K562 (cell line): ENCODE measurements at regions not wholly inside any gene's neighbourhood (a gene's known extent, or its start where the extent isn't known, plus 50 kb on each side); places are given as distances from the start of the nearest gene placed in this dataset.

ENCODE experiments used
- ATAC-seq: fragments of 200-7000 bp; cut with Tn5 transposase; 3 replicates; pipeline ENCODE4 v1.9.1; 2020; ENCODE audit warnings: moderate library complexity
- BruUV-seq: library from RNA; stranded (reverse); fragments of 400-500 nt; replicated peaks from 2 replicates; lab custom pipeline; 2021; lab: Mats Ljungman, UMichigan
- CTCF ChIA-PET: fragments of 300-600 bp; formaldehyde crosslinking; extraction: SDS; loops from one replicate; lab custom pipeline; 2021; ENCODE audit warnings: low intra/inter-chr PET ratio; lab: Yijun Ruan, JAX
- POLR2A ChIA-PET: fragments of 300-600, 350-650 bp; sonication (Branson Sonifier 250); formaldehyde crosslinking; extraction: SDS; loops from one replicate; lab custom pipeline; 2021; ENCODE audit warnings: antibody characterized with exemption, inconsistent platforms; lab: Yijun Ruan, JAX
- DNase-seq, 4 experiments: peaks; one replicate each; pipeline versions ENCODE4 v3.0.0 to v3.0.0-alpha.2; 2011 to 2018; ENCODE audit warnings: low spot score in 3 of 4, mixed read lengths in 3 of 4; ENCODE audit errors: extremely low read depth in 1 of 4
- FAIRE-seq: peaks from 2 replicates; lab custom pipeline; 2011; peaks lifted over from hg19 to GRCh38; lab: Jason Lieb, UNC
- H2AFZ ChIP-seq: 2 replicates; pipeline ENCODE4 v1.6.0; 2011; ENCODE audit warnings: low read depth, low read length, control low read depth, inconsistent platforms
- H3K27ac ChIP-seq: fragments of 200-600 bp; 3 replicates; pipeline ENCODE4 v1.8.0; 2011; ENCODE audit warnings: low read depth, mild to moderate bottlenecking, control low read depth, inconsistent platforms, low read length, moderate library complexity, mixed read lengths; ENCODE audit errors: extremely low read depth
- H3K27me3 ChIP-seq, 2 experiments: fragments of 300-600 bp in 1 of 2; 2 replicates in 1 of 2; 3 replicates in 1 of 2; pipeline versions ENCODE4 v1.6.0 to v1.8.0; 2011; ENCODE audit warnings: inconsistent platforms in 2 of 2, low read length in 2 of 2, mild to moderate bottlenecking in 1 of 2, mixed read lengths in 1 of 2, moderate library complexity in 1 of 2; ENCODE audit not compliant: control insufficient read depth in 2 of 2, insufficient read depth in 2 of 2
- H3K36me3 ChIP-seq: fragments of 300-600 bp; 3 replicates; pipeline ENCODE4 v1.8.0; 2011; ENCODE audit warnings: mild to moderate bottlenecking, low read length, inconsistent platforms; ENCODE audit not compliant: control insufficient read depth, insufficient read depth
- H3K4me1 ChIP-seq, 2 experiments: fragments of 200-600 bp in 1 of 2; replicated peaks in 1 of 2; 2 replicates in 1 of 2; 3 replicates in 1 of 2; pipeline versions ENCODE4 v1.5.1 to v1.8.0; 2011; ENCODE audit warnings: inconsistent platforms in 2 of 2, low read length in 2 of 2, mild to moderate bottlenecking in 1 of 2, mixed read lengths in 1 of 2, moderate library complexity in 1 of 2; ENCODE audit not compliant: control insufficient read depth in 2 of 2, insufficient read depth in 2 of 2
- H3K4me2 ChIP-seq: 2 replicates; pipeline ENCODE4 v1.6.1; 2011; ENCODE audit warnings: low read length, control low read depth, inconsistent platforms, mixed read lengths; ENCODE audit not compliant: insufficient read depth
- H3K4me3 ChIP-seq: fragments of 200-600 bp; sonication (generic), shearing (Covaris generic); 2 replicates; pipeline ENCODE4 v1.5.1; 2016; ENCODE audit warnings: control low read depth, inconsistent platforms
- H3K79me2 ChIP-seq: fragments of 200-600 bp; 3 replicates; pipeline ENCODE4 v1.8.0; 2011; ENCODE audit warnings: low read length, inconsistent platforms; ENCODE audit not compliant: control insufficient read depth, insufficient read depth
- H3K9ac ChIP-seq, 2 experiments: 2 replicates each; pipeline versions ENCODE4 v1.6.0 to v1.6.1; 2011; ENCODE audit warnings: low read depth in 2 of 2, low read length in 2 of 2, control low read depth in 1 of 2, inconsistent platforms in 1 of 2, mild to moderate bottlenecking in 1 of 2, mixed read lengths in 1 of 2; ENCODE audit not compliant: insufficient read depth in 1 of 2
- H3K9me1 ChIP-seq: one replicate; pipeline ENCODE4 v1.6.0; 2011; ENCODE audit warnings: inconsistent platforms, mild to moderate bottlenecking, low read length, moderate library complexity; ENCODE audit not compliant: control insufficient read depth, insufficient read depth
- H3K9me3 ChIP-seq: replicated peaks from 2 replicates; pipeline ENCODE4 v1.5.1; 2011; ENCODE audit warnings: low read depth, low read length, inconsistent platforms; ENCODE audit not compliant: control insufficient read depth, insufficient read depth
- H4K20me1 ChIP-seq: replicated peaks from 2 replicates; pipeline ENCODE4 v1.6.1; 2011; ENCODE audit warnings: low read length, inconsistent platforms, mixed read lengths; ENCODE audit not compliant: control insufficient read depth, insufficient read depth
- ATF3 ChIP-seq, 2 experiments: fragments of 450-650 bp in 1 of 2; sonication (generic) in 1 of 2; formaldehyde crosslinking in 1 of 2; IDR thresholded peaks in 1 of 2; conservative IDR thresholded peaks in 1 of 2; 2 replicates each; pipeline versions ENCODE4 v1.6.1 to v1.8.1; 2016 to 2023; ENCODE audit warnings: mild to moderate bottlenecking in 2 of 2, moderate library complexity in 2 of 2, inconsistent platforms in 1 of 2, missing genetic modification reagents in 1 of 2
- CREBBP ChIP-seq: IDR thresholded peaks from one replicate; pipeline ENCODE4 v1.6.1; 2012; ENCODE audit warnings: low read depth, mild to moderate bottlenecking, control low read depth, inconsistent platforms, low read length
- HEY1 ChIP-seq: fragments of 250-450 bp; sonication (Bioruptor Pico); IDR thresholded peaks from 2 replicates; pipeline ENCODE4 v1.5.0; 2020; ENCODE audit warnings: mild to moderate bottlenecking, moderate library complexity, borderline replicate concordance
- KDM4B ChIP-seq, 2 experiments: fragments of 450-650 bp in 1 of 2; sonication (generic) in 1 of 2; IDR thresholded peaks; 2 replicates each; pipeline ENCODE4 v1.6.1; 2016 to 2017; ENCODE audit warnings: borderline replicate concordance in 2 of 2, antibody characterized with exemption in 1 of 2, low read depth in 1 of 2, mild to moderate bottlenecking in 1 of 2
- PYGO2 ChIP-seq: fragments of 450-650 bp; IDR thresholded peaks from 2 replicates; pipeline ENCODE4 v1.6.1; 2016; ENCODE audit warnings: mild to moderate bottlenecking, missing genetic modification characterization, moderate library complexity, missing compliant biosample characterization
- ZNF197 ChIP-seq: fragments of 200-800 bp; sonication (Bioruptor generic); IDR thresholded peaks from 2 replicates; pipeline ENCODE4 v1.6.1; 2016; ENCODE audit warnings: low read depth, missing genetic modification characterization, missing compliant biosample characterization
- WGBS: fragments of 100-300 bp; shearing (Covaris generic); methylation state at CpG from one replicate; pipeline ENCODE4 v1.1.6; 2016; ENCODE audit warnings: low coverage, mixed read lengths; ENCODE audit not compliant: insufficient coverage; ENCODE audit errors: missing lambda C conversion rate; 5-methylcytosine and 5-hydroxymethylcytosine counted together
- in situ Hi-C: fragments of 300-500 bp; cut with MboI; formaldehyde crosslinking; loops from 4 replicates; pipeline ENCODE4 v1.15.0; 2018; ENCODE audit warnings: inconsistent platforms, mixed read lengths
- intact Hi-C: fragments of 100-400 bp; cut with micrococcal nuclease; formaldehyde crosslinking; loops from 2 replicates; pipeline ENCODE4 v1.14.2; 2022
- TF ChIP-seq, protein P1 (sequence below): fragments of 250-450 bp; sonication (Bioruptor Pico); IDR thresholded peaks from 2 replicates; pipeline ENCODE4 v1.5.0; 2020; ENCODE audit warnings: mild to moderate bottlenecking, borderline replicate concordance

GRCh38 chr6:48904809-48905208, 558.2 kb downstream of the MMUT start (continued):
- TF ChIP-seq, protein P1, sequence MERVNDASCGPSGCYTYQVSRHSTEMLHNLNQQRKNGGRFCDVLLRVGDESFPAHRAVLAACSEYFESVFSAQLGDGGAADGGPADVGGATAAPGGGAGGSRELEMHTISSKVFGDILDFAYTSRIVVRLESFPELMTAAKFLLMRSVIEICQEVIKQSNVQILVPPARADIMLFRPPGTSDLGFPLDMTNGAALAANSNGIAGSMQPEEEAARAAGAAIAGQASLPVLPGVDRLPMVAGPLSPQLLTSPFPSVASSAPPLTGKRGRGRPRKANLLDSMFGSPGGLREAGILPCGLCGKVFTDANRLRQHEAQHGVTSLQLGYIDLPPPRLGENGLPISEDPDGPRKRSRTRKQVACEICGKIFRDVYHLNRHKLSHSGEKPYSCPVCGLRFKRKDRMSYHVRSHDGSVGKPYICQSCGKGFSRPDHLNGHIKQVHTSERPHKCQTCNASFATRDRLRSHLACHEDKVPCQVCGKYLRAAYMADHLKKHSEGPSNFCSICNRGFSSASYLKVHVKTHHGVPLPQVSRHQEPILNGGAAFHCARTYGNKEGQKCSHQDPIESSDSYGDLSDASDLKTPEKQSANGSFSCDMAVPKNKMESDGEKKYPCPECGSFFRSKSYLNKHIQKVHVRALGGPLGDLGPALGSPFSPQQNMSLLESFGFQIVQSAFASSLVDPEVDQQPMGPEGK (CRISPR knock-in tag) = no peak
- TF ChIP-seq HEY1 = no peak
- no peak for TF ChIP-seq PYGO2
- TF ChIP-seq ZNF197 (CRISPR knock-in tag) = no peak
- no peak for TF ChIP-seq CREBBP

DNA sequence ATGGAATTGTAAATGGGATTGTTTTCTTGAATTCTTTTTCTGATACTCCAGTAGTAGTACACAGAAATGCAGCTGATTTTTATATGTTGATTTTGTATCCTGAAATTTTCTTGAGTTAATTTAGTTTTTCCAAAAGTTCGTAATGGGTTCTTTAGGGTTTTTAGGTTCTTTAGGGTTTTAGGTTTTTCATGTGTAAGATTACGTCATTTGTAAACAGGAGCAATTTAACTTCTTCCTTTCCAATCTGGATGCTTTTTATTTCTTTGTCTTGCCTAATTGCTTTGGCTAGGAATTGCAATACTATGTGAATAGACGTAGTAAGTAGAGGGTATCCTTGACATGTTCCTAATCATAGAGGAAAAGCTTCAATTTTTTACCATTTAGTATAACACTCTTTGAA, 568.6 kb downstream of the MMUT start:
- intact Hi-C loops (no loop called here), in situ Hi-C loops (no loop called here)
- Histone ChIP-seq H3K36me3 (no peaks in the 10 kb centered on the region), H3K9me3 (no peaks in the 10 kb centered on the region), H2AFZ (no peak overlapping the region), H3K4me1 (no peaks in the 10 kb centered on the region), H4K20me1 (no peaks in the 10 kb centered on the region), H3K4me2 (no peak overlapping the region), H3K27me3 (no peaks in the 10 kb centered on the region), H3K27ac (no peak overlapping the region), H3K9me1 (no peaks in the 10 kb centered on the region), H3K79me2 (no peaks in the 10 kb centered on the region), H3K9ac (no peak overlapping the region), H3K4me3 (no peak overlapping the region)
- POLR2A ChIA-PET = no interaction called here
- CTCF ChIA-PET = no interaction called here
- WGBS = 1% methylated on average over 3 of the region's 3 CpGs
- ATAC-seq = no peak
- TF ChIP-seq ATF3 (IDR thresholded peaks at IDR 0.05) = peak; percentile 30; the same call in 1 of the 2 replicates
- no peak for TF ChIP-seq ATF3 (CRISPR knock-in tag; conservative IDR thresholded peaks at IDR 0.05)
- TF ChIP-seq KDM4B (IDR thresholded peaks at IDR 0.05; ENCODE audit: borderline replicate concordance in 2 of 2, low read depth in 1 of 2) = no peak
- BruUV-seq = no TSS peak
- FAIRE-seq = no peak
- DNase-seq = no peak
